Esophagus squamous epithelium (tissue), 4 donors: ENCODE measurements at regions not wholly inside any gene's neighbourhood (a gene's known extent, or its start where the extent isn't known, plus 50 kb on each side); places are given as distances from the start of the nearest gene placed in this dataset.
"Not testable (repeated sequence)": the region's sequence is repeated elsewhere in the genome, so short reads cannot be mapped to it uniquely, and the experiment has no call there.

Experiments
- CTCF ChIP-seq, 6 experiments: fragments of 450-650 bp in 4 of 6; fragments of 200-600 bp in 2 of 6; sonication (generic) in 2 of 6; IDR thresholded peaks; one replicate each; pipeline ENCODE4 v1.5.1; 2016 to 2019; ENCODE audit warnings: antibody characterized with exemption in 6 of 6, mild to moderate bottlenecking in 4 of 6, moderate library complexity in 4 of 6
- POLR2A ChIP-seq, 4 donors: fragments of 450-650 bp; IDR thresholded peaks; one replicate each; pipeline ENCODE4 v1.6.1; 2017; ENCODE audit warnings: antibody characterized with exemption in 4 of 4, mild to moderate bottlenecking in 4 of 4, moderate library complexity in 3 of 4

GRCh38 chr2:242104202-242104956 lies 234.8 kb downstream of the RTP5 start:
- not testable (repeated sequence) for TF ChIP-seq CTCF, POLR2A (IDR thresholded peaks at IDR 0.05)
